Suprapubic skin (tissue), 4 donors: ENCODE measurements at regions not wholly inside any gene's neighbourhood (a gene's known extent, or its start where the extent isn't known, plus 50 kb on each side); places are given as distances from the start of the nearest gene placed in this dataset.

Source experiments
- DNase-seq, 2 donors: peaks; one replicate each; pipeline ENCODE4 v3.0.0-alpha.2; 2019; ENCODE audit warnings: low spot score in 2 of 2
- H3K27ac ChIP-seq: fragments of 200-600 bp; sonication (generic); one replicate; pipeline ENCODE4 v1.5.1; 2019
- H3K27me3 ChIP-seq: fragments of 200-600 bp; sonication (generic); one replicate; pipeline ENCODE4 v1.5.1; 2019
- H3K36me3 ChIP-seq: fragments of 200-600 bp; sonication (generic); one replicate; pipeline ENCODE4 v1.5.1; 2019
- H3K4me1 ChIP-seq: fragments of 200-600 bp; sonication (generic); one replicate; pipeline ENCODE4 v1.5.1; 2019
- H3K4me3 ChIP-seq: fragments of 200-600 bp; sonication (generic); one replicate; pipeline ENCODE4 v1.5.1; 2019; ENCODE audit warnings: mild to moderate bottlenecking
- H3K9me3 ChIP-seq: fragments of 200-600 bp; sonication (generic); one replicate; pipeline ENCODE4 v1.5.1; 2019
- CTCF ChIP-seq, 2 donors: fragments of 200-600 bp in 1 of 2; fragments of 450-650 bp in 1 of 2; sonication (generic) in 1 of 2; IDR thresholded peaks; one replicate each; pipeline ENCODE4 v1.5.1; 2016 to 2019; ENCODE audit warnings: antibody characterized with exemption in 2 of 2, mild to moderate bottlenecking in 1 of 2, moderate library complexity in 1 of 2
- EP300 ChIP-seq: sonication (generic); formaldehyde crosslinking; IDR thresholded peaks from one replicate; pipeline ENCODE4 v1.6.1; 2017; ENCODE audit warnings: antibody characterized with exemption
- POLR2A ChIP-seq, 2 donors: fragments of 450-650 bp; IDR thresholded peaks; one replicate each; pipeline ENCODE4 v1.6.1; 2017; ENCODE audit warnings: antibody characterized with exemption in 2 of 2, mild to moderate bottlenecking in 2 of 2, moderate library complexity in 2 of 2
- POLR2AphosphoS5 ChIP-seq, 3 donors: sonication (generic); formaldehyde crosslinking; IDR thresholded peaks; one replicate each; pipeline ENCODE4 v1.6.1; 2017; ENCODE audit warnings: antibody characterized with exemption in 3 of 3
- WGBS: methylation state at CpG from one replicate; pipeline ENCODE4 v1.1.5; 2018; 5-methylcytosine and 5-hydroxymethylcytosine counted together

- no peaks in the 10 kb centered on the region for H3K9me3 ChIP-seq
- no peak for DNase-seq
- peaks cover 72% of the 10 kb centered on the region for H3K27me3 ChIP-seq
- no peak overlapping the region for H3K4me3 ChIP-seq
- no peaks in the 10 kb centered on the region for H3K36me3 ChIP-seq
- WGBS, result 88% methylated on average over 26 of the region's 30 CpGs
- TF ChIP-seq POLR2AphosphoS5 (IDR thresholded peaks at IDR 0.05), result no peak
- no peak for TF ChIP-seq POLR2A (IDR thresholded peaks at IDR 0.05)
- TF ChIP-seq EP300, result no peak
- peaks cover 5% of the 10 kb centered on the region for H3K4me1 ChIP-seq
- no peak overlapping the region for H3K27ac ChIP-seq
Measured at GRCh38 chr16:87066133-87067002, 250.8 kb downstream of the C16orf95 start.

DNA sequence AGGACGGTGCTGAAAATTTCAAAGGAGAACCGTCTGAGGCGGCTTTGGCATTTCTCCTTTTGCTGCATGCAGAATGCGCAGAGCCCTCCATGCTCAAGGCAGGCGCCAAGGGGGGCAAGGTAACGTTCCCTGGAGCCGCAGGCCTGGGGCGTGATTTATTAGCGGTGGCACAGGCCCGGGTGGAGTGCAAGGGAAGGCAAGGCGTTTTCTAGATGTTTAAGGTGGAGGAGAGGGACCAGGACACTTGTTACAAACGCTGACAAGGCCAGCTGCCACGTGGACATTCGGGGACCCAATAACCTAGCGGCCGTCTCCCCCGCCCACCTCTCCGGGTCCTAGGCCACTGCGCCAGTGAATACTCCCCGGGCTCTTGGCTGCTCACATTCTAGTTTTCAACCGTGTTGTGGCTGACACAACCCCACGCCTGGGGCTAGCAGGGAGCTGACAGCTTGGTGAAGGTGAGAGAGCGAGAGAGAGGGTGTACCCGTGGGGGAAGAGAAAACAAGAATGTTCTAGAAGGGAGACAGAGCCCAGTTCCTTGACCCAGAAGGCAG is 250.1 kb downstream of the C16orf95 start:
- DNase-seq, result no peak
- TF ChIP-seq EP300, result no peak
- no peak for TF ChIP-seq CTCF (IDR thresholded peaks at IDR 0.05)
- TF ChIP-seq POLR2A (IDR thresholded peaks at IDR 0.05), result no peak
- TF ChIP-seq POLR2AphosphoS5 (IDR thresholded peaks at IDR 0.05), result no peak
- Histone ChIP-seq H3K27me3 (peaks cover 77% of the 10 kb centered on the region), H3K36me3 (no peaks in the 10 kb centered on the region), H3K4me3 (no peak overlapping the region), H3K4me1 (peaks cover 5% of the 10 kb centered on the region), H3K9me3 (no peaks in the 10 kb centered on the region), H3K27ac (no peak overlapping the region)
- 82% methylated on average over 24 of the region's 24 CpGs for whole genome bisulfite sequencing

DNA sequence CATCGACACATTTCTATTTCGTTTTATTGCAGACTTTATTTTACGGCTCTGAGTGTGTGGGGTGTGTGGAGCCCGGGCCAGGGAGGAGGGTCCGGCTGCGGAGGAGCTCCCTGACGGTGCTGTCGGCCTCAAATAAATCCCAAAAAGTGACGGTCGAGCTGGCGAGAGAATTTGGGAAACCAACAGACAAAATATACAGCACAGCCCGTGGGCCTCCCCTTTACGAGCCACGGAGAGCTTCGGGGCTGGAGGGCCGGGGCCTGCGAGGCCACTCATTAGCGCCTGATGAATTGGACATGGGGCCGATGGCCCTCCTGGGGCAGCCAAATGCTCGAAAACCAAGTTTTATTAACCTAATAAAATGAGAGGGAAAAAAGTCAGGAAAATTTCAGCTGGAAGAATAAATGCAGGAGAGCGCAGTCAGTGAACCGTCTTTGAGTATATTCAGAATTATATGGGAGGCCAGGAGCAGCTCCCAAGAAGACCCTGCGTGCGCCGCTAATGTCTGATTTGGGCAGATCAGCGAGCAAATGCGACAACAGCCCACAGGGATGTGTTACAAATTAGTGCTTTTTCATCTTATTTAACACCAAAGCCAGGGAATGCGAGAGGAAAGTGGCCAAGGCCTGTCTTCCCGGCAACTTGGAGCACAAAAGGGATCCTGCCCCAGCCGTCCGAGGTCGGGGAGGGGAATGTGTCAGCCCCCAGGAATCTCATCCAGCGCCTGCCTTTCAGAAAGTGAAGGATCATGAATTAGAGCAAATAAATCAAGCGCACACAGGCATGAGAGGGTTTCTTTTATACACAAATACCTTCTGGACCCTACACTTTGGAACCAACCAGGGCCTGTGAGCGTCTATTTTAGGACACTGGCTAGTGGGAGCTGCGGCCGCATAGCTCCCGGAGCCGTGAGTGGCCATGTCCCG is 249.1 kb downstream of the C16orf95 start:
- WGBS, result 85% methylated on average over 40 of the region's 40 CpGs
- H3K9me3 ChIP-seq, result no peaks in the 10 kb centered on the region
- TF ChIP-seq EP300 (no peak), POLR2A (IDR thresholded peaks at IDR 0.05) (no peak), CTCF (IDR thresholded peaks at IDR 0.05) (no peak), POLR2AphosphoS5 (IDR thresholded peaks at IDR 0.05) (no peak)
- no peak overlapping the region for H3K27ac ChIP-seq
- peaks cover 73% of the 10 kb centered on the region for H3K27me3 ChIP-seq
- no peaks in the 10 kb centered on the region for H3K36me3 ChIP-seq
- no peaks in the 10 kb centered on the region for H3K4me1 ChIP-seq
- DNase-seq, result no peak
- H3K4me3 ChIP-seq, result no peak overlapping the region

GRCh38 chr16:87068762-87069150 is 248.4 kb downstream of the C16orf95 start:
- Histone ChIP-seq H3K4me1 (no peaks in the 10 kb centered on the region), H3K4me3 (no peak overlapping the region), H3K27me3 (peaks cover 73% of the 10 kb centered on the region), H3K9me3 (no peaks in the 10 kb centered on the region), H3K27ac (no peak overlapping the region), H3K36me3 (no peaks in the 10 kb centered on the region)
- WGBS, result 98% methylated on average over 8 of the region's 20 CpGs
- no peak for DNase-seq
- TF ChIP-seq POLR2AphosphoS5 (IDR thresholded peaks at IDR 0.05) (no peak), POLR2A (IDR thresholded peaks at IDR 0.05) (no peak), CTCF (IDR thresholded peaks at IDR 0.05) (no peak), EP300 (no peak)

DNA sequence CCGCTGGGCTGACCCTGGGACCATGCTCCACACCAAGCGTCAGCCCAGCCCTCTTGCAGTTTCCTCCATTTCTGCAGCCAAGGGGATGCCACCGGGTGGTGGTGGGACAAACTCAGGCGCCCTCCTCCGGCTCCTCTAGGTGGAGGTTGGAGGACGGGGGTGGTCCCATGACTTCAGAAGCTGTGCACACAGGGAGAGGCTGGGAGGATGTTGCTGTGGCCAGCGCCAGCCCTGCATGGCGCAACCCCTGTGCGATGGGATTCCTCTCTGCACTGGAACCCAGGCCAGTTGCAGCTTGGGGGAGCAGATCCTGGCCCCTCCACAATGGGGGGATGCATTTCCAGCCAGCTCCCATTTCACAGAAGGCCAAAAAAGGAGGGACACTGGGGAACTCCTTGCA is 246.5 kb downstream of the C16orf95 start:
- no peak overlapping the region for H3K4me3 ChIP-seq
- H3K27ac ChIP-seq, result no peak overlapping the region
- peaks cover 64% of the 10 kb centered on the region for H3K27me3 ChIP-seq
- no peaks in the 10 kb centered on the region for H3K9me3 ChIP-seq
- no peaks in the 10 kb centered on the region for H3K4me1 ChIP-seq
- 78% methylated on average over 2 of the region's 9 CpGs for WGBS
- TF ChIP-seq CTCF (IDR thresholded peaks at IDR 0.05) (no peak), POLR2AphosphoS5 (IDR thresholded peaks at IDR 0.05) (no peak), EP300 (no peak), POLR2A (IDR thresholded peaks at IDR 0.05) (no peak)
- H3K36me3 ChIP-seq, result no peaks in the 10 kb centered on the region
- DNase-seq, result no peak
